HepG2 (cell line): ENCODE measurements at regions not wholly inside any gene's neighbourhood (a gene's known extent, or its start where the extent isn't known, plus 50 kb on each side); places are given as distances from the start of the nearest gene placed in this dataset.

Source experiments
- ATAC-seq: fragments of 200-7000 bp; cut with Tn5 transposase; 3 replicates; pipeline ENCODE4 v1.9.1; 2020; ENCODE audit warnings: mild to moderate bottlenecking, moderate library complexity
- BruUV-seq: library from RNA; stranded (reverse); fragments of 400-500 nt; replicated peaks from 2 replicates; lab custom pipeline; 2021; lab: Mats Ljungman, UMichigan
- CTCF ChIA-PET: fragments of 300-600 bp; formaldehyde crosslinking; extraction: SDS; loops from one replicate; lab custom pipeline; 2021; ENCODE audit warnings: low total read pairs, inconsistent platforms, low intra/inter-chr PET ratio; lab: Yijun Ruan, JAX
- POLR2A ChIA-PET: fragments of 350-600 bp; sonication (Branson Sonifier 250); formaldehyde crosslinking; loops from one replicate; lab custom pipeline; 2020; ENCODE audit warnings: antibody characterized with exemption, inconsistent platforms; lab: Yijun Ruan, JAX
- DNase-seq: peaks from one replicate; pipeline ENCODE4 v3.0.0-alpha.2; 2015; ENCODE audit warnings: low spot score
- FAIRE-seq: peaks from 3 replicates; lab custom pipeline; 2011; peaks lifted over from hg19 to GRCh38; lab: Jason Lieb, UNC
- H2AFZ ChIP-seq: one replicate; pipeline ENCODE4 v1.6.1; 2011; ENCODE audit warnings: low read length, inconsistent platforms
- H3K27ac ChIP-seq: fragments of 300-600 bp; 3 replicates; pipeline ENCODE4 v1.8.0; 2011; ENCODE audit warnings: mixed run types, mild to moderate bottlenecking, mixed read lengths, low read length, inconsistent platforms; ENCODE audit not compliant: insufficient read depth; ENCODE audit errors: extremely low read length
- H3K27me3 ChIP-seq, 2 experiments: fragments of 200-600 bp in 1 of 2; 2 replicates in 1 of 2; 3 replicates in 1 of 2; pipeline versions ENCODE4 v1.6.0 to v1.8.0; 2011; ENCODE audit warnings: low read length in 2 of 2, mild to moderate bottlenecking in 2 of 2, moderate library complexity in 2 of 2, inconsistent platforms in 1 of 2; ENCODE audit not compliant: insufficient read depth in 2 of 2, control insufficient read depth in 1 of 2
- H3K36me3 ChIP-seq, 2 experiments: fragments of 200-600 bp in 1 of 2; replicated peaks in 1 of 2; 2 replicates in 1 of 2; 3 replicates in 1 of 2; pipeline versions ENCODE4 v1.5.1 to v1.8.0; 2011; ENCODE audit warnings: low read length in 2 of 2, inconsistent platforms in 1 of 2; ENCODE audit not compliant: insufficient read depth in 2 of 2, control insufficient read depth in 1 of 2
- H3K4me1 ChIP-seq: 2 replicates; pipeline ENCODE4 v1.5.1; 2012; ENCODE audit warnings: low read length, inconsistent platforms; ENCODE audit not compliant: insufficient read depth
- H3K4me2 ChIP-seq: 2 replicates; pipeline ENCODE4 v1.6.0; 2011; ENCODE audit warnings: low read depth, low read length, inconsistent platforms
- H3K4me3 ChIP-seq, 3 experiments: fragments of 200-600 bp in 1 of 3; sonication (generic), shearing (Covaris generic) in 1 of 3; replicated peaks in 1 of 3; 2 replicates each; pipeline ENCODE4 v1.5.1; 2011 to 2016; ENCODE audit warnings: low read length in 3 of 3, inconsistent platforms in 2 of 3, low read depth in 2 of 3, mild to moderate bottlenecking in 2 of 3, control low read depth in 1 of 3, mixed read lengths in 1 of 3; ENCODE audit not compliant: insufficient read depth in 1 of 3
- H3K79me2 ChIP-seq: one replicate; pipeline ENCODE4 v1.6.1; 2011; ENCODE audit warnings: low read length, inconsistent platforms; ENCODE audit not compliant: insufficient read depth
- H3K9ac ChIP-seq: 2 replicates; pipeline ENCODE4 v1.6.0; 2011; ENCODE audit warnings: mild to moderate bottlenecking, low read depth, low read length, inconsistent platforms; ENCODE audit not compliant: insufficient read depth
- H3K9me3 ChIP-seq: 2 replicates; pipeline ENCODE4 v1.5.1; 2012; ENCODE audit warnings: mild to moderate bottlenecking, low read length
- H4K20me1 ChIP-seq: 2 replicates; pipeline ENCODE4 v1.6.0; 2011; ENCODE audit warnings: inconsistent platforms, mild to moderate bottlenecking, low read length, moderate library complexity; ENCODE audit not compliant: insufficient read depth
- BCL3 ChIP-seq: sonication (generic); formaldehyde crosslinking; IDR thresholded peaks from 2 replicates; pipeline ENCODE4 v1.5.1; 2020; ENCODE audit warnings: mild to moderate bottlenecking, missing genetic modification reagents, moderate library complexity
- DPF2 ChIP-seq: sonication (generic); formaldehyde crosslinking; IDR thresholded peaks from 2 replicates; pipeline ENCODE4 v1.4.0; 2020; ENCODE audit warnings: mild to moderate bottlenecking, low read depth, missing genetic modification reagents, borderline replicate concordance
- FOSL2 ChIP-seq: sonication (generic); formaldehyde crosslinking; IDR thresholded peaks from 2 replicates; pipeline ENCODE4 v1.4.0; 2020; ENCODE audit warnings: missing genetic modification reagents
- FOXP1 ChIP-seq, 2 experiments: fragments of 450-650 bp in 1 of 2; IDR thresholded peaks; 2 replicates each; pipeline ENCODE4 v1.6.1; 2017 to 2018; ENCODE audit warnings: antibody characterized with exemption in 1 of 2
- IRF2 ChIP-seq: IDR thresholded peaks from 2 replicates; pipeline ENCODE4 v1.6.1; 2018; ENCODE audit warnings: missing genetic modification reagents, missing compliant biosample characterization
- MBD4 ChIP-seq: IDR thresholded peaks from 2 replicates; pipeline ENCODE4 v1.6.1; 2012; ENCODE audit warnings: low read length, inconsistent platforms, borderline replicate concordance
- NR2F1 ChIP-seq, 2 experiments: fragments of 450-650 bp in 1 of 2; formaldehyde crosslinking in 1 of 2; IDR thresholded peaks; 2 replicates each; pipeline versions ENCODE4 v1.5.0 to v1.6.1; 2016 to 2020; ENCODE audit warnings: mild to moderate bottlenecking in 1 of 2, missing compliant biosample characterization in 1 of 2, missing genetic modification reagents in 1 of 2, moderate library complexity in 1 of 2
- SOX5 ChIP-seq: IDR thresholded peaks from 2 replicates; pipeline ENCODE4 v1.6.1; 2016; ENCODE audit warnings: borderline replicate concordance
- STAT5B ChIP-seq: sonication (generic); formaldehyde crosslinking; IDR thresholded peaks from 2 replicates; pipeline ENCODE4 v1.4.0; 2020; ENCODE audit warnings: missing genetic modification reagents
- ZNF274 ChIP-seq: sonication (generic); formaldehyde crosslinking; IDR thresholded peaks from 2 replicates; pipeline ENCODE4 v1.5.1; 2020; ENCODE audit warnings: mild to moderate bottlenecking, missing genetic modification reagents
- ZNF446 ChIP-seq: sonication (generic); formaldehyde crosslinking; IDR thresholded peaks from 2 replicates; pipeline ENCODE4 v1.5.0; 2020; ENCODE audit warnings: mild to moderate bottlenecking, missing genetic modification reagents
- ZNF746 ChIP-seq: sonication (generic); formaldehyde crosslinking; IDR thresholded peaks from 2 replicates; pipeline ENCODE4 v1.8.0; 2022; ENCODE audit warnings: mild to moderate bottlenecking, missing genetic modification reagents
- ZNF782 ChIP-seq: sonication (generic); formaldehyde crosslinking; IDR thresholded peaks from 2 replicates; pipeline ENCODE4 v1.4.0; 2020; ENCODE audit warnings: missing genetic modification reagents, mild to moderate bottlenecking, borderline replicate concordance
- ZSCAN20 ChIP-seq: sonication (generic); formaldehyde crosslinking; IDR thresholded peaks from 2 replicates; pipeline ENCODE4 v1.4.0; 2020; ENCODE audit warnings: missing genetic modification reagents, mild to moderate bottlenecking, borderline replicate concordance
- WGBS: methylation state at CpG from one replicate; pipeline ENCODE4 v1.1.6; 2017; ENCODE audit warnings: low lambda C conversion rate; 5-methylcytosine and 5-hydroxymethylcytosine counted together
- in situ Hi-C: cut with HindIII; loops from 2 replicates; pipeline ENCODE4 v1.10.0; 2017; ENCODE audit warnings: low pct_unique_long_range_greater_than_20kb; ENCODE audit not compliant: extremely low pct_ligation_motif_present
- intact Hi-C: fragments of 100-400 bp; cut with micrococcal nuclease; formaldehyde crosslinking; loops from one replicate; pipeline ENCODE4 v1.10.0; 2022; ENCODE audit not compliant: unreplicated experiment

- no peak for TF ChIP-seq BCL3 (CRISPR knock-in tag)
- TF ChIP-seq ZNF446 (CRISPR knock-in tag): no peak
- TF ChIP-seq ZNF782 (CRISPR knock-in tag): no peak
These were observed 195.8 kb downstream of the IGSF11 start (continued) for GRCh38 chr3:118838871-118839270.

- BruUV-seq: no TSS peak
- no peaks in the 10 kb centered on the region; a peak in 1 of 5 replicates for H3K27me3 ChIP-seq
- peak overlapping the region; percentile 59 for H3K4me2 ChIP-seq
- no peaks in the 10 kb centered on the region for H4K20me1 ChIP-seq
- peak overlapping the region; percentile 81 for H2AFZ ChIP-seq
- no peak for DNase-seq
- 39% methylated on average over 7 of the region's 7 CpGs for WGBS
- FAIRE-seq: no peak
- H3K9ac ChIP-seq: no peak overlapping the region
- peaks cover 9% of the 10 kb centered on the region; the same call in 1 of the 2 replicates for H3K4me1 ChIP-seq
- ChIA-PET POLR2A (no interaction called here), CTCF (no interaction called here)
- H3K27ac ChIP-seq: no peak overlapping the region
- H3K79me2 ChIP-seq: no peaks in the 10 kb centered on the region
- H3K36me3 ChIP-seq: no peaks in the 10 kb centered on the region
- H3K4me3 ChIP-seq: peak overlapping the region; percentile 43 to 54 (median 48)
- peaks cover 23% of the 10 kb centered on the region for H3K9me3 ChIP-seq
- in situ Hi-C loops: no loop called here
- peak; percentile 54 for ATAC-seq
- TF ChIP-seq ZNF274: no peak
- no peak for TF ChIP-seq ZNF746
- no peak for TF ChIP-seq MBD4
- peak; percentile 98 for TF ChIP-seq IRF2 (CRISPR knock-in tag)
- no peak for TF ChIP-seq NR2F1 (CRISPR knock-in tag; IDR thresholded peaks at IDR 0.05)
- TF ChIP-seq FOXP1 (IDR thresholded peaks at IDR 0.05): no peak
- no peak for TF ChIP-seq FOXP1 (CRISPR knock-in tag; IDR thresholded peaks at IDR 0.05)
- TF ChIP-seq ZSCAN20 (CRISPR knock-in tag): no peak
- TF ChIP-seq STAT5B (CRISPR knock-in tag): no peak
- no peak for TF ChIP-seq SOX5 (CRISPR knock-in tag)
- TF ChIP-seq FOSL2 (CRISPR knock-in tag): 0 out of 2 replicates have a peak, but pooled peaks have one; percentile 38
- TF ChIP-seq DPF2 (CRISPR knock-in tag): no peak
- intact Hi-C loops: no loop called here
These were observed 192.3 kb downstream of the IGSF11 start for GRCh38 chr3:118842147-118842863.
